GM23338 (cell line): ENCODE measurements at regions not wholly inside any gene's neighbourhood (a gene's known extent, or its start where the extent isn't known, plus 50 kb on each side); places are given as distances from the start of the nearest gene placed in this dataset.

Source experiments
- ATAC-seq: fragments of 200-7000 bp; cut with Tn5 transposase; 3 replicates; pipeline ENCODE4 v1.9.1; 2020
- DNase-seq: peaks from one replicate; pipeline ENCODE4 v3.0.0-alpha.2; 2015; ENCODE audit warnings: low spot score
- H2AFZ ChIP-seq: fragments of 200-600 bp; sonication (generic); 2 replicates; pipeline ENCODE4 v1.8.0; 2016; ENCODE audit warnings: antibody characterized with exemption, mild to moderate bottlenecking, moderate library complexity
- H3F3A ChIP-seq: fragments of 200-600 bp; sonication (generic); replicated peaks from 2 replicates; pipeline ENCODE4 v1.8.0; 2017; ENCODE audit warnings: antibody characterized with exemption, mixed run types, low read depth
- H3K27ac ChIP-seq: fragments of 200-600 bp; sonication (generic); 2 replicates; pipeline ENCODE4 v1.6.1; 2016; ENCODE audit warnings: low read depth
- H3K27me3 ChIP-seq: fragments of 200-600 bp; sonication (generic); 2 replicates; pipeline ENCODE4 v1.8.0; 2016; ENCODE audit warnings: mild to moderate bottlenecking, mixed run types, moderate library complexity; ENCODE audit not compliant: insufficient read depth
- H3K36me3 ChIP-seq: fragments of 200-600 bp; sonication (generic); 2 replicates; pipeline ENCODE4 v1.8.0; 2016; ENCODE audit warnings: mild to moderate bottlenecking; ENCODE audit not compliant: insufficient read depth
- H3K4me1 ChIP-seq: fragments of 200-600 bp; sonication (generic); 2 replicates; pipeline ENCODE4 v1.8.0; 2016; ENCODE audit warnings: mild to moderate bottlenecking, moderate library complexity; ENCODE audit not compliant: insufficient read depth
- H3K4me2 ChIP-seq: fragments of 200-600 bp; sonication (generic); 2 replicates; pipeline ENCODE4 v1.7.1; 2017; ENCODE audit warnings: mixed run types
- H3K4me3 ChIP-seq: fragments of 200-600 bp; sonication (generic); 2 replicates; pipeline ENCODE4 v1.6.1; 2016; ENCODE audit warnings: mixed run types
- H3K79me2 ChIP-seq: fragments of 200-600 bp; sonication (generic); replicated peaks from 2 replicates; pipeline ENCODE4 v1.8.0; 2017; ENCODE audit warnings: mild to moderate bottlenecking; ENCODE audit not compliant: insufficient read depth
- H3K9me2 ChIP-seq: fragments of 200-600 bp; sonication (generic); 2 replicates; pipeline ENCODE4 v1.8.0; 2017; ENCODE audit not compliant: insufficient read depth
- H4K20me1 ChIP-seq: fragments of 200-600 bp; sonication (generic); replicated peaks from 2 replicates; pipeline ENCODE4 v1.8.0; 2017; ENCODE audit warnings: mild to moderate bottlenecking; ENCODE audit not compliant: insufficient read depth
- H3K27ac Mint-ChIP-seq: 2 replicates; pipeline ENCODE4 v1.8.0; 2020; ENCODE audit warnings: inconsistent platforms, mild to moderate bottlenecking, moderate library complexity, mixed read lengths
- H3K27me3 Mint-ChIP-seq: 3 replicates; pipeline ENCODE4 v1.8.0; 2022; ENCODE audit warnings: low read depth, mild to moderate bottlenecking, moderate library complexity, mixed read lengths, inconsistent platforms; ENCODE audit not compliant: insufficient read depth, poor library complexity
- H3K36me3 Mint-ChIP-seq: 3 replicates; pipeline ENCODE4 v1.8.0; 2021; ENCODE audit warnings: low read depth, mild to moderate bottlenecking, inconsistent platforms, moderate library complexity, mixed read lengths
- H3K4me1 Mint-ChIP-seq: 3 replicates; pipeline ENCODE4 v1.8.0; 2020; ENCODE audit warnings: mild to moderate bottlenecking, inconsistent platforms, mixed read lengths
- H3K4me3 Mint-ChIP-seq: 3 replicates; pipeline ENCODE4 v1.8.0; 2021; ENCODE audit warnings: moderate library complexity, mild to moderate bottlenecking, inconsistent platforms, mixed read lengths
- H3K9me3 Mint-ChIP-seq: 3 replicates; pipeline ENCODE4 v1.8.0; 2020; ENCODE audit warnings: moderate library complexity, mild to moderate bottlenecking, inconsistent platforms, mixed read lengths
- CREB1 ChIP-seq: fragments of 250-450 bp; sonication (Bioruptor Pico); IDR thresholded peaks from 2 replicates; pipeline ENCODE4 v1.5.0; 2020; ENCODE audit warnings: low read depth, mild to moderate bottlenecking, moderate library complexity
- CTCF ChIP-seq, 2 experiments: fragments of 200-600 bp in 1 of 2; sonication (generic) in 1 of 2; conservative IDR thresholded peaks; 2 replicates each; pipeline versions ENCODE4 v1.5.1 to v1.6.1; 2016 to 2017; ENCODE audit warnings: antibody characterized with exemption in 2 of 2, low read depth in 2 of 2, mild to moderate bottlenecking in 2 of 2, moderate library complexity in 1 of 2
- EZH2 ChIP-seq: fragments of 200-600 bp; sonication (generic); IDR thresholded peaks from one replicate; pipeline ENCODE4 v1.8.0; 2017; ENCODE audit warnings: antibody characterized with exemption, mild to moderate bottlenecking, low read depth; ENCODE audit not compliant: unreplicated experiment
- EZH2phosphoT487 ChIP-seq: fragments of 200-600 bp; sonication (generic); IDR thresholded peaks from one replicate; pipeline ENCODE4 v1.8.1; 2018; ENCODE audit warnings: antibody characterized with exemption; ENCODE audit not compliant: unreplicated experiment
- JUNB ChIP-seq: IDR thresholded peaks from one replicate; pipeline ENCODE4 v1.6.1; 2016; ENCODE audit warnings: antibody characterized with exemption; ENCODE audit not compliant: unreplicated experiment
- POLR2AphosphoS5 ChIP-seq: IDR thresholded peaks from 2 replicates; pipeline ENCODE4 v1.6.1; 2016; ENCODE audit warnings: antibody characterized with exemption, low read depth
- REST ChIP-seq: IDR thresholded peaks from one replicate; pipeline ENCODE4 v1.6.1; 2018; ENCODE audit warnings: antibody characterized with exemption; ENCODE audit not compliant: unreplicated experiment
- STAT1 ChIP-seq: IDR thresholded peaks from one replicate; pipeline ENCODE4 v1.6.1; 2016; ENCODE audit warnings: antibody characterized with exemption; ENCODE audit not compliant: unreplicated experiment
- ZNF114 ChIP-seq: fragments of 250-450 bp; sonication (Bioruptor Pico); IDR thresholded peaks from 2 replicates; pipeline ENCODE4 v1.5.0; 2020; ENCODE audit warnings: mild to moderate bottlenecking, moderate library complexity
- ZNF331 ChIP-seq: fragments of 250-450 bp; sonication (Bioruptor Pico); IDR thresholded peaks from 2 replicates; pipeline ENCODE4 v1.5.0; 2020; ENCODE audit warnings: low read depth, mild to moderate bottlenecking, moderate library complexity
- TF ChIP-seq, protein P1 (sequence below): IDR thresholded peaks from 2 replicates; pipeline ENCODE4 v1.6.1; 2016; ENCODE audit warnings: antibody characterized with exemption

GRCh38 chr5:8633259-8633658 lies 764.3 kb downstream of the MTRR start:
- H3K27me3 ChIP-seq: no peaks in the 10 kb centered on the region
- no peaks in the 10 kb centered on the region for H4K20me1 ChIP-seq
- Mint-ChIP-seq H3K9me3 (no peaks in the 10 kb centered on the region; the same call in 2 of the 3 replicates), H3K27ac (0 out of 2 replicates have a peak overlapping the region, but pooled peaks have one; percentile 76), H3K27me3 (peaks cover 4% of the 10 kb centered on the region), H3K4me3 (no peak overlapping the region), H3K4me1 (peaks cover 13% of the 10 kb centered on the region), H3K36me3 (no peaks in the 10 kb centered on the region)
- no peak for ATAC-seq
- TF ChIP-seq STAT1: no peak
- TF ChIP-seq ZNF331 (CRISPR knock-in tag): no peak
- TF ChIP-seq REST: no peak
- no peak for TF ChIP-seq EZH2phosphoT487
- TF ChIP-seq EZH2: no peak
- H3K36me3 ChIP-seq: no peaks in the 10 kb centered on the region
- H3K4me3 ChIP-seq: no peak overlapping the region
- H3K79me2 ChIP-seq: no peaks in the 10 kb centered on the region
- H3K4me1 ChIP-seq: no peaks in the 10 kb centered on the region
- H2AFZ ChIP-seq: no peak overlapping the region
- H3F3A ChIP-seq: no peaks in the 10 kb centered on the region
- no peak for DNase-seq
- no peak overlapping the region for H3K27ac ChIP-seq
- H3K4me2 ChIP-seq: no peak overlapping the region
- no peaks in the 10 kb centered on the region; the same call in 1 of the 2 replicates for H3K9me2 ChIP-seq

- Mint-ChIP-seq H3K9me3 (no peaks in the 10 kb centered on the region; the same call in 2 of the 3 replicates), H3K4me1 (peaks cover 13% of the 10 kb centered on the region), H3K27me3 (peaks cover 4% of the 10 kb centered on the region), H3K27ac (0 out of 2 replicates have a peak overlapping the region, but pooled peaks have one; percentile 76), H3K4me3 (no peak overlapping the region), H3K36me3 (no peaks in the 10 kb centered on the region)
- Histone ChIP-seq H3K36me3 (no peaks in the 10 kb centered on the region), H3K27me3 (no peaks in the 10 kb centered on the region), H3K27ac (no peak overlapping the region), H4K20me1 (no peaks in the 10 kb centered on the region), H2AFZ (no peak overlapping the region), H3F3A (no peaks in the 10 kb centered on the region), H3K4me1 (no peaks in the 10 kb centered on the region), H3K9me2 (no peaks in the 10 kb centered on the region; the same call in 1 of the 2 replicates), H3K4me3 (no peak overlapping the region), H3K79me2 (no peaks in the 10 kb centered on the region), H3K4me2 (no peak overlapping the region)
- ATAC-seq (no peak), DNase-seq (no peak)
- TF ChIP-seq JUNB (no peak), CREB1 (CRISPR knock-in tag) (no peak), ZNF114 (CRISPR knock-in tag) (no peak), ZNF331 (CRISPR knock-in tag) (no peak), EZH2phosphoT487 (no peak), CTCF (conservative IDR thresholded peaks at IDR 0.05; ENCODE audit: low read depth in 2 of 2) (no peak), EZH2 (no peak), REST (no peak), POLR2AphosphoS5 (no peak)
- TF ChIP-seq, protein P1, sequence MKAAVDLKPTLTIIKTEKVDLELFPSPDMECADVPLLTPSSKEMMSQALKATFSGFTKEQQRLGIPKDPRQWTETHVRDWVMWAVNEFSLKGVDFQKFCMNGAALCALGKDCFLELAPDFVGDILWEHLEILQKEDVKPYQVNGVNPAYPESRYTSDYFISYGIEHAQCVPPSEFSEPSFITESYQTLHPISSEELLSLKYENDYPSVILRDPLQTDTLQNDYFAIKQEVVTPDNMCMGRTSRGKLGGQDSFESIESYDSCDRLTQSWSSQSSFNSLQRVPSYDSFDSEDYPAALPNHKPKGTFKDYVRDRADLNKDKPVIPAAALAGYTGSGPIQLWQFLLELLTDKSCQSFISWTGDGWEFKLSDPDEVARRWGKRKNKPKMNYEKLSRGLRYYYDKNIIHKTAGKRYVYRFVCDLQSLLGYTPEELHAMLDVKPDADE: no peak
Observed at GRCh38 chr5:8633696-8634095, 764.7 kb downstream of the MTRR start.
